RWPE1 (cell line): ENCODE measurements at regions not wholly inside any gene's neighbourhood (a gene's known extent, or its start where the extent isn't known, plus 50 kb on each side); places are given as distances from the start of the nearest gene placed in this dataset.

Experiments used
- CTCF ChIA-PET: fragments of 350-600 bp; sonication (Branson Sonifier 250); formaldehyde crosslinking; extraction: SDS; loops from one replicate; lab custom pipeline; 2021; lab: Yijun Ruan, JAX
- POLR2A ChIA-PET: fragments of 400-600 bp; formaldehyde crosslinking; extraction: SDS; loops from one replicate; lab custom pipeline; 2020; ENCODE audit warnings: antibody characterized with exemption; ENCODE audit not compliant: low non-redundant PET; lab: Yijun Ruan, JAX
- DNase-seq: peaks from one replicate; pipeline ENCODE4 v3.0.0; 2012; ENCODE audit warnings: low spot score
- H3K27ac ChIP-seq: fragments of 450-650 bp; 2 replicates; pipeline ENCODE4 v1.5.1; 2017
- CTCF ChIP-seq: fragments of 450-650 bp; conservative IDR thresholded peaks from 2 replicates; pipeline ENCODE4 v1.5.1; 2017; ENCODE audit warnings: low read depth, mild to moderate bottlenecking

- ChIA-PET CTCF (no interaction called here), POLR2A (no interaction called here)
- no peak for DNase-seq
- no peak for TF ChIP-seq CTCF
- H3K27ac ChIP-seq = no peak overlapping the region
Measured at GRCh38 chr2:175396696-175397095, 215.2 kb upstream of the ATP5MC3 start.

GRCh38 chr2:175393851-175394250, 212.3 kb upstream of the ATP5MC3 start:
- CTCF ChIA-PET = no interaction called here
- POLR2A ChIA-PET = no interaction called here
- DNase-seq = no peak
- H3K27ac ChIP-seq = no peak overlapping the region
- TF ChIP-seq CTCF = no peak

- ChIA-PET CTCF (interaction anchor here (0.7 kb wide), 1 partner anchor 316 kb away, joined by 3 read pairs; no protein-coding TSS in a partner anchor), POLR2A (no interaction called here)
- DNase-seq = no peak
- no peak for TF ChIP-seq CTCF
- H3K27ac ChIP-seq = no peak overlapping the region
Measured at GRCh38 chr2:175383286-175383685, 201.8 kb upstream of the ATP5MC3 start.

- H3K27ac ChIP-seq = no peak overlapping the region
- CTCF ChIA-PET = no interaction called here
- DNase-seq = no peak
- POLR2A ChIA-PET = no interaction called here
- TF ChIP-seq CTCF = no peak
Measured at GRCh38 chr2:175373729-175374128, 192.2 kb upstream of the ATP5MC3 start.

- no peak for TF ChIP-seq CTCF
- H3K27ac ChIP-seq = no peak overlapping the region
- POLR2A ChIA-PET = no interaction called here
- DNase-seq = no peak
- CTCF ChIA-PET = interaction anchor here (0.6 kb wide), 1 partner anchor 1934 kb away, joined by 4 read pairs; no protein-coding TSS in a partner anchor
Measured at GRCh38 chr2:175372704-175373701, 191.5 kb upstream of the ATP5MC3 start.

DNA sequence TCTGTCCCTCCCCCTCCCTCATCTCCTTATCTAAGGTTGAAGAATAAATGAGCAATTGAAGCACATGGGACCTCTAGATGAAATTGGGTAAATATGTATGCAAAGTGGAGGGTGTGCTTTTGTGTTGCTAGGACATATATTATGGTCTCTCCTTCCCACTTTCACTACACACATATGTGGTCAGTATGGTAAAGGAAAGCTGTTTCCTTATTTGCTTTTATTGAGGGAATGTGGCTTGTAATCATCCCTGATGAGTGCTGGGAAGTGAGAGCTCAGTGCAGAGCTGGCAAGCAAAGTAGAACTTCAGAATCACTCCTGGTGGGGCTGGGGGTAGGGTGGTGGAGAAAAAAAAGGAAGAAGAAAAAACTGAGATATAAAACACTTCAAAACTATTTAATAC, 189.9 kb upstream of the ATP5MC3 start:
- no peak for TF ChIP-seq CTCF
- POLR2A ChIA-PET = no interaction called here
- no peak for DNase-seq
- CTCF ChIA-PET = no interaction called here
- H3K27ac ChIP-seq = no peak overlapping the region
